Panc1 (cell line): ENCODE measurements at regions not wholly inside any gene's neighbourhood (a gene's known extent, or its start where the extent isn't known, plus 50 kb on each side); places are given as distances from the start of the nearest gene placed in this dataset.

Experiments
- ATAC-seq: fragments of 200-7000 bp; cut with Tn5 transposase; 2 replicates; pipeline ENCODE4 v1.9.1; 2020; ENCODE audit warnings: mild to moderate bottlenecking, moderate library complexity
- BruUV-seq: library from RNA; stranded (reverse); fragments of 400-500 nt; replicated peaks from 2 replicates; lab custom pipeline; 2021; lab: Mats Ljungman, UMichigan
- CTCF ChIA-PET: fragments of 300-600 bp; sonication (Branson Sonifier 250); formaldehyde crosslinking; loops from one replicate; lab custom pipeline; 2022; ENCODE audit warnings: antibody characterized with exemption; lab: Charles Lee
- POLR2A ChIA-PET: fragments of 300-600 bp; sonication (Branson Sonifier 250); formaldehyde crosslinking; loops from one replicate; lab custom pipeline; 2022; ENCODE audit warnings: antibody characterized with exemption; lab: Charles Lee
- DNase-seq: peaks from one replicate; pipeline ENCODE4 v3.0.0-alpha.2; 2010; ENCODE audit warnings: low read depth, low spot score
- H3K27ac ChIP-seq: 2 replicates; pipeline ENCODE4 v1.5.1; 2011; ENCODE audit warnings: mild to moderate bottlenecking, low read length, inconsistent platforms
- H3K27me3 ChIP-seq: fragments of 200-500 bp; sonication (Bioruptor generic); 2 replicates; pipeline ENCODE4 v1.6.0; 2014; ENCODE audit warnings: low read length, inconsistent platforms; ENCODE audit not compliant: control insufficient read depth, insufficient read depth
- H3K36me3 ChIP-seq: fragments of 200-500 bp; sonication (Bioruptor generic); 2 replicates; pipeline ENCODE4 v1.5.1; 2014; ENCODE audit warnings: inconsistent platforms, mild to moderate bottlenecking, low read length, moderate library complexity; ENCODE audit not compliant: control insufficient read depth, insufficient read depth
- H3K4me1 ChIP-seq: 2 replicates; pipeline ENCODE4 v1.5.1; 2011; ENCODE audit warnings: inconsistent platforms, mild to moderate bottlenecking, low read length, moderate library complexity; ENCODE audit not compliant: control insufficient read depth, insufficient read depth
- H3K4me3 ChIP-seq, 2 experiments: 2 replicates each; pipeline ENCODE4 v1.5.1; 2011 to 2012; ENCODE audit warnings: low read depth in 2 of 2, low read length in 2 of 2, mild to moderate bottlenecking in 2 of 2, inconsistent platforms in 1 of 2, moderate library complexity in 1 of 2
- H3K9me3 ChIP-seq: fragments of 200-500 bp; sonication (Bioruptor generic); 2 replicates; pipeline ENCODE4 v1.5.1; 2014; ENCODE audit warnings: low read depth, mild to moderate bottlenecking, inconsistent platforms, low read length, moderate library complexity; ENCODE audit not compliant: control insufficient read depth, insufficient read depth
- CTCF ChIP-seq: fragments of 450-650 bp; IDR thresholded peaks from 2 replicates; pipeline ENCODE4 v1.5.1; 2017; ENCODE audit warnings: mild to moderate bottlenecking
- POLR2AphosphoS5 ChIP-seq: IDR thresholded peaks from 2 replicates; pipeline ENCODE4 v1.6.1; 2012; ENCODE audit warnings: mild to moderate bottlenecking, low read depth, low read length, moderate library complexity
- REST ChIP-seq, 2 experiments: IDR thresholded peaks; 2 replicates each; pipeline ENCODE4 v1.6.1; 2011 to 2012; ENCODE audit warnings: low read depth in 2 of 2, control low read depth in 1 of 2, low read length in 1 of 2, mild to moderate bottlenecking in 1 of 2, moderate library complexity in 1 of 2; ENCODE audit not compliant: insufficient read depth in 1 of 2
- SIN3A ChIP-seq: IDR thresholded peaks from 2 replicates; pipeline ENCODE4 v1.6.1; 2012; ENCODE audit warnings: low read depth, mild to moderate bottlenecking, low read length, moderate library complexity, borderline replicate concordance; ENCODE audit not compliant: insufficient read depth
- TCF7L2 ChIP-seq: IDR thresholded peaks from 2 replicates; pipeline ENCODE4 v1.6.1; 2011; ENCODE audit warnings: mild to moderate bottlenecking, low read depth, low read length, inconsistent platforms
- in situ Hi-C: cut with HindIII; loops from 2 replicates; pipeline ENCODE4 v1.10.0; 2016; ENCODE audit warnings: low sequenced_read_pairs, low pct_unique_long_range_greater_than_20kb
- intact Hi-C: fragments of 100-400 bp; cut with micrococcal nuclease; formaldehyde crosslinking; loops from one replicate; pipeline ENCODE4 v1.10.0; 2022; ENCODE audit not compliant: unreplicated experiment

- in situ Hi-C loops: no loop called here
- H3K9me3 ChIP-seq: no peaks in the 10 kb centered on the region
- POLR2A ChIA-PET: no interaction called here
- no peak overlapping the region for H3K27ac ChIP-seq
- no peaks in the 10 kb centered on the region for H3K4me1 ChIP-seq
- no peak for DNase-seq
- no peaks in the 10 kb centered on the region; the same call in 1 of the 2 replicates for H3K27me3 ChIP-seq
- no peak for ATAC-seq
- TF ChIP-seq CTCF (no peak), TCF7L2 (no peak), REST (IDR thresholded peaks at IDR 0.05; ENCODE audit: insufficient read depth in 1 of 2, low read depth in 2 of 2, low read length in 1 of 2) (no peak), POLR2AphosphoS5 (no peak), SIN3A (no peak)
- H3K36me3 ChIP-seq: no peaks in the 10 kb centered on the region
- BruUV-seq: no TSS peak
- intact Hi-C loops: no loop called here
- CTCF ChIA-PET: no interaction called here
- H3K4me3 ChIP-seq: no peak overlapping the region
Measured at GRCh38 chr6:152854086-152854795, 103.6 kb downstream of the VIP start.

DNA sequence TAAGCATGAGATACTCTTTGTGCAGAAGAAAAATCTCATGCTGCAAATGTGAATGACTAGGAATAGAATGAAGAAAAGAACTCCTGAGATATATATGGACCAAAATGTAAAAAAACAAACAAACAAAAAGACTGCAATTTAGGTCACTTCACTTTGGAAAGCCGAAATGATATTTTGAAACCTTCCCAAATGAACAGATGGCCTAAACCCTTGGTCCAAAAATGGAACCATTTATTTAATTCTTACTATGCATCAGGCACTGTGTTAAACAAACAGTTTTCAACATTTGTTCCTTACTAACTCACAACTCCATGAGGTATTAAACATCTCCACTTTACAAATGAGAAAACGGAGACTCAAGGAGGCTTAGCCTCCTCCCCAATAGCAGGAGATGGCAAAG, 107.5 kb downstream of the VIP start:
- H3K9me3 ChIP-seq: no peaks in the 10 kb centered on the region
- no peak for TF ChIP-seq TCF7L2
- no peak for TF ChIP-seq SIN3A
- TF ChIP-seq POLR2AphosphoS5: no peak
- no peak for TF ChIP-seq CTCF
- no peak for TF ChIP-seq REST (IDR thresholded peaks at IDR 0.05; ENCODE audit: insufficient read depth in 1 of 2, low read depth in 2 of 2, low read length in 1 of 2)
- no peak overlapping the region for H3K4me3 ChIP-seq
- H3K36me3 ChIP-seq: no peaks in the 10 kb centered on the region
- H3K4me1 ChIP-seq: no peaks in the 10 kb centered on the region
- ChIA-PET CTCF (no interaction called here), POLR2A (no interaction called here)
- no peaks in the 10 kb centered on the region for H3K27me3 ChIP-seq
- in situ Hi-C loops (no loop called here), intact Hi-C loops (no loop called here)
- DNase-seq (no peak), ATAC-seq (no peak)
- no TSS peak for BruUV-seq
- H3K27ac ChIP-seq: no peak overlapping the region
